ENCODE measurements at regions not wholly inside any gene's neighbourhood (a gene's known extent, or its start where the extent isn't known, plus 50 kb on each side); places are given as distances from the start of the nearest gene placed in this dataset.

DNA sequence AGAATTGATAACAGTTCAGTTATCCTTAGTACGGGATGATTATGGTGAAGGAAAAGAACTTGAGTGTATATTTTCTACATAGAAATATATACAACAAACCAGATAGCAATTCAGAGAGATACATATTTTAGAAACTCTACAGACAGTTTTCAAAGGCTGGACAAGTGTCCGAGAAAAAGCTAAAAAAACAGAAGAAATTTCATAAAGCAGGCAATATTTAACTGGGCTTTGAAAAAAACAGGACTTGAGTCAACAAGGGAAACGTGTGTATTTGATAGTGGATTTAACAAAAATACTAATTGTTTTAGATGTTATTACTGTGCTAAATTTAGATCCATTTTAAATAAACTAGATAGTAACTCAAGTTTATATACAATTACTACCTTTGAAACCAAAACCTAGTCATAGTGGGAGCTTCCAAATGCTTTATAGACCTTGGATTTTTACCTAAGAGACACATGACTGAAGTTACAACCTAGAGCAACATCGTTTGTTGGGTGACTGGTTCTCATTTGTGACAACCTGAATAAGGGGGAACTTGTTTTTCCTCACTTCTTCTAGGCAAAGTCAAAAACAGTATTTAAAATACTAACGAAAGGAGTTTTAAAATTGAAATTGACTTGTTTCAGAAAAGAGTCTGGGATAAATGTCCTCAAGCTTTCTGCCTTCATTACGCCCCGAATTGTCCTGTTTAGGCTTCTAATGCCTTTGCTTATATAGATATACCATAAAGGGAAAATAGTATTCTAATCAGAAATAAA is 116.7 kb upstream of the PRSS16 start:
- in situ Hi-C loops (cut with MboI; ENCODE audit: low sequenced_read_pairs), result loop anchor here (5.0 to 25.0 kb wide), 3 partner anchors 794 to 1096 kb away; a partner anchor contains a TSS

DNA sequence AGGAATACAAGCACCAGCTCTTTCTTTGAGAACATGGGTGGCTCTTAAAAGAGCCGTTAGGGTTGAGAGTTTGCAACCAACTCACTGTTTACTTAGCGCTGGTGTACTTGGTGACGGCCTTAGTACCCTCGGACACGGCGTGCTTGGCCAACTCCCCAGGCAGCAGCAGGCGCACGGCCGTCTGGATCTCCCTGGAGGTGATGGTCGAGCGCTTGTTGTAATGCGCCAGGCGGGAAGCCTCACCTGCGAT is 115.3 kb upstream of the PRSS16 start:
- in situ Hi-C loops (cut with MboI; ENCODE audit: low sequenced_read_pairs), result loop anchor here (5.0 to 25.0 kb wide), 3 partner anchors 795 to 1097 kb away; a partner anchor contains a TSS

- in situ Hi-C loops (cut with MboI; ENCODE audit: low sequenced_read_pairs), result loop anchor here (5.0 to 25.0 kb wide), 3 partner anchors 795 to 1098 kb away; a partner anchor contains a TSS
Observed at GRCh38 chr6:27132532-27133280, 114.8 kb upstream of the PRSS16 start.

DNA sequence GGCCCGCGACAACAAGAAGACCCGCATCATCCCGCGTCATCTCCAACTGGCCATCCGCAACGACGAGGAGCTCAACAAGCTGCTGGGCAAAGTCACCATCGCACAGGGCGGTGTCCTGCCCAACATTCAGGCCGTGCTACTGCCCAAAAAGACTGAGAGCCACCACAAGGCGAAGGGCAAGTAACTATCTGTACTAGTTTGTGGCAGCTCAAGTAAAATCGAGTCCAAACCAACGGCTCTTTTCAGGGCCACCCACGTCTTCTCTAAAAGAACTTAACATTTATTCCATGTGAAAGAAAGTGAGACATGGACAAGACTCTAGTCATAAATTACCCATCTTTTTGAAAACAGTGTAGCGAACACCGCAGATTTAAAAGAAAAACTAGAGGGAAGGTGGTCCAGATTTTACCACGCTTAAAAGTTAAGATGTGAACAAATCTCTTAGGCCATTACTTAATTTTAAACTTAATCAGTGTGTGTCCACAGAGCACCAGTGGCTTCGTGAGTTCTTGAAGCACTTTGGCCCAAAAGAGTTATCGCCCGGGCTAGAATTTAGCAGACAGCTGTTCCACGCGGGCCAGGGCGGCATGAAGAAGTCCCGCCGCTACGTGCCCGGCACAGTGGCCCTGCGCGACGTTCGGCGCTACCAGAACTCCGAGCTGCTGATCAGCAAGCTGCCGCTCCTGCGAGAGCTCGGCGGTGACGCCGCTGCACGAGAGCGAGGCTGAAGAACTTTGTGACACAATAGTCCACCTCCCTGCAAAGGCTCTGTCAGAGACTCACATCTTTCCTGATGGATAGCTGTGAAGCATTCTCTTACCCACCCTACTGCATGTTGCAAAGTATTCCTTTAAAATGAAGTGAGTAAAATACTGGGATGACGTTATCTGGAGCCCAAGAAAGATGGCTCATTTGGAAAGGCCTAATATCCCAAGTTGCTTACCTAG is 113.9 kb upstream of the PRSS16 start:
- in situ Hi-C loops (cut with MboI; ENCODE audit: low sequenced_read_pairs), result loop anchor here (5.0 to 25.0 kb wide), 3 partner anchors 796 to 1099 kb away; a partner anchor contains a TSS

DNA sequence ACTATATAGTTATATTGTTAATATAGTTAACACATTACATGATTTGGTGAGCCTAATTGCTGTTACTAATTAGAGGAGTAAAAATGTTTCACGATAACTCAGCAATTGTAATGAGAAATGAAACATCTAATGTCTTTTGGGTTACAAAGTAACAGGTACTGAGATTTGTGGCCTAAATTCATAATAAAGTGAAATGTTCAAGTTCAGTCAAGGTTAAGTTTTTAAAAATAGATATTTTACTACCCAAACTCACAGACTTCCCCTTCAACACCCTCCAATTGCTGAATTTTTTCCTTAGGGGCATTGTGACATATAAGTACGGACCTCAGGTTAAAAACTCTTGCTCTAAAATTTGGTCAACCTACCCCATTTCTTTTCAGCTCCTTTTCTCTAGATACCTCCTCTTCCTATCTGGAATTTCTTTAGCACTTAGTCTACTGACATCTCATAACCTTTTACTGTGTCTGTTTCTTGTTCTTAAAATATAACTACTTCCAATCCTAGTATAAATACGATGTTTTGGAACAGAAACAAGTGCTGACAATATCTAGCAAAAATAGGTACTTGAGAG is 112.3 kb upstream of the PRSS16 start:
- in situ Hi-C loops (cut with MboI; ENCODE audit: low sequenced_read_pairs), result loop anchor here (10.0 to 25.0 kb wide), 2 partner anchors 798 to 1100 kb away; a partner anchor contains a TSS

GRCh38 chr6:27136077-27136644 is 111.3 kb upstream of the PRSS16 start:
- in situ Hi-C loops (cut with MboI; ENCODE audit: low sequenced_read_pairs), result loop anchor here (10.0 to 25.0 kb wide), 2 partner anchors 799 to 1101 kb away; a partner anchor contains a TSS

DNA sequence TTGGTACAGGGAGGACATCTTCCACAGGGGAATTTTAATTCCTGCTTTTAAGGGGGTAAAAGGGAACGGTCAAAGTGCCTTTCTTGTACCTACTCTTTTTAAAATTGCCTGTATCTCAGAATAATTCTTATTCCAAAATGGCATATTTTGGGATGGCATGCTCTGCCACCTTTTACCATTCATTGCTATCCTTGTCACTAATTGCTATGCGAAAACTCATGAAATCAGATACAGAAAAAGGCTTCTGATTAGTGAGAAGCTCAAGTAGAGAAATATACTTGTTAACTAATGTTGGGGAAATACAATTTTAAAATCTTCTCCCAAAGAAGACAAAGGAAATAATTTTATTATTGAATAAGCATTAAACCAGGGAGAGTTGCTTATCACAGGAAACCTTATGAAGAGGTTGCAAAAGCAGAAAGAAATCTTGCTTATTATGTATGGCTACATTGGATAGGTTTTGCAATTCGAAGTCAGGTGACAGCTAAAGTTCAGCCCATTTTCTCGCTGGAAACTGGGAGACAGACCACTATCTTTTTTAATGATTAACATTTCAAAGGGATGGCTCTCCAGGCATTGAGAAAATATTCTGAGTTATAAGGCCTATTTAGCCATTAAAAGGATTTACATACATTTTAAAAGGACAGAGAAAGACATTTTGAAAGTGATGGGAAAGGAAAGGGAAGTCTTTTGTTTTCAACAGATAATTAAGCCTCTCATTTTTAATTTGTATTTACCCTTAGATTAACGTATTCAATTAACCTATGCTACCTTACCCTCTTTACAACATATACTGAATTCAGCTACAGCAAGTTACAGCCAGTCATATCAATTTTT is 110.3 kb upstream of the PRSS16 start:
- in situ Hi-C loops (cut with MboI; ENCODE audit: low sequenced_read_pairs), result loop anchor here (10.0 to 25.0 kb wide), 2 partner anchors 800 to 1102 kb away; a partner anchor contains a TSS

DNA sequence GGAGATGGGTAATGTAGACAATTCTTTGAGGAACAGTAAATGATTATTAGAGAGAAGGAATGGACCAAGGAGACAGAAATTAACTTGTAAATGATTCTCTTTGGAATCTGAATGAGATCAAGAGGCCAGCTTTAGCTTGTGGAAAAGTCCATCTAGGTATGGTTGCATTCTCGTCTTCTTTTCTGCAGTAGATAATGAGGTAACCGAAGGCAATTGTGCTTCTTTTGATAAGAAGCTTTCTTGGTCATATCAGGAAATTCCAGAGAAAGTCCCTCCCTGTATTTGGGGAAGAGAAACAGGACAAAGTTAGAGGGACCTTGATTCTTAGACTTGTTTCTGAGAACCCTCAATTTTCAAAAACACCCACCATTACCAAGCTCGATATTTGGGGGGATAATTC is 109.1 kb upstream of the PRSS16 start:
- in situ Hi-C loops (cut with MboI; ENCODE audit: low sequenced_read_pairs), result loop anchor here (10.0 to 25.0 kb wide), 2 partner anchors 801 to 1104 kb away; a partner anchor contains a TSS

DNA sequence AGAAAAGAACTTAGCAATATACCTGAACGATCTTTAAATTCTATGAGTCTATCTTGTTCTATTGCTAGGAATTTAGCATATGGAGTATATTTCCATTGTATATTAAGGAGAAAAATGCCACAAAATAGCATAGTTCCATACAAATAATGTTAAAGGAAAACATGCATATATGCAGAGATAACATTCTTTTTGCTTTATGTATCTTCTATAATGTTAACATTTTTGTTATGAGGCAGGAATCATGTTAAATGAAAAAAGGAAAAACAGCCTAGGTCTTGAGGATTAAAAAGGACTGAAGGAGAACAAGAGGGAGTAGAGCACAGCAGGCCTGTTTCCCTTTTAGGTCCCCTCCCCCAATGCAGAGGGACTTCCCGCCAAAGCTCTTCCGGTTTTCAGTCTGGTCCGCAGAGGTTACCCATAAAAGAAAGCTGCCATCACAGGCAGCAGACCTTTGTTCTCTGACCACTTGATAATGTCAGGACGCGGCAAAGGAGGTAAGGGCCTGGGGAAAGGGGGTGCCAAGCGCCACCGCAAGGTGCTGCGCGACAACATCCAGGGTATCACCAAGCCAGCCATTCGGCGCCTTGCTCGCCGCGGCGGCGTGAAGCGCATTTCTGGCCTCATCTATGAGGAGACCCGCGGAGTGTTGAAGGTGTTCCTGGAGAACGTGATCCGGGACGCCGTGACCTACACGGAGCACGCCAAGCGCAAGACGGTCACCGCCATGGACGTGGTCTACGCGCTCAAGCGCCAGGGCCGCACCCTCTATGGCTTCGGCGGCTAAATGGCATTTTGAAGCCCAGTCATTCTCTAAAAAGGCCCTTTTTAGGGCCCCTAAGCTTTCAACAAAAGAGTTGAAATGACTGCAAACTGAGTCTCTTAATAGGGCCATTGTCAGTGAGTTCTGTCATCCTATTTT is 108.4 kb upstream of the PRSS16 start:
- in situ Hi-C loops (cut with MboI; ENCODE audit: low sequenced_read_pairs), result loop anchor here (10.0 to 25.0 kb wide), 2 partner anchors 802 to 1104 kb away; a partner anchor contains a TSS

- in situ Hi-C loops (cut with MboI; ENCODE audit: low sequenced_read_pairs), result loop anchor here (10.0 to 25.0 kb wide), 2 partner anchors 803 to 1105 kb away; a partner anchor contains a TSS
Observed at GRCh38 chr6:27139756-27140579, 107.5 kb upstream of the PRSS16 start.

DNA sequence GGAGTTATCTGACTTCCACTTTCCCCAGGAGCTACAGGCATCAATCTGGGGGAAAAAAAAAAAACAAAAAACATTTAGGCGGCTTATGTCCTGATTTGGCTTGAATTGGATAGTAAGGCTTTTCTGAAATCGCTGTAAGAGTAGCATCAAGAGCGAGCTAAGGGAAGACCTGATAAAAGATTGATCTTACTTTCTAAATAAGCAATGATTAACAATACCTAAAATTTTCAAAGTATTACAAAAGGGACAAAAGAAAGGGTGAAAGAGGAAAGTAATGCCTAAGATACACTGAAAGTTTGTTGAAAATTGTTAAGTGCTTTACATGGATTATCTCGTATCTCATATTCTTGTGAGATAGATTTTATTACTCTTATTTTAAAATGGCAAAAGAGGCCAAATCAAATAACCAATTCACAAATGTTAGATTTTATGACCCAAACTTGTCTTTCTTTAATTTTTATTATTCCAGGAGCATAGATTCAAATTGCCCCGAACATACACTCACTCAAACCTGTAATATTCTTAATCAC is 106.4 kb upstream of the PRSS16 start:
- in situ Hi-C loops (cut with MboI; ENCODE audit: low sequenced_read_pairs), result loop anchor here (25.0 kb wide), 1 partner anchor 804 kb away; no protein-coding TSS in a partner anchor

DNA sequence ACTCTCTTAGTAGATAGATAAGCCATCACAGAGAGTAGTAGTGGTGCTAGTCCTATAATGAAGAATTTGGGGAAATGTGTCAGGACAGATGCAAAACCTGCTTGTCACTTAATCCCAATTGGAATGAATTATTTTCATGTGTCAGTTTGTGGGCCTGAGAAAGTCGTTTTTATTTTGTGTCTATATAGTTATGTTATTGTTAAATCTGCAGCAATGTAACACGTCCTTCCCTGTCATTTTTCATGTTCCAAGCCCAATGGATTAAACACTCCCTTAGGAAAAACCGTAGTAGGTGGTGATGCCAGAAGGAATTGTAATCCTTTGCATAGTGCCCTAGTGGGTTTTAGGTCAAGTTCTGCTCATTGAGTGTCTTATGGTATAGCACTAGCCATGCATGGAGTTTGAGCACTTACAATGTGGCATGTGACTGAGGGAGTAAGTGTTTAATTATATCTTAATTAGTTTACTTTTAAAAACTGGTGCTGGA is 105.9 kb upstream of the PRSS16 start:
- in situ Hi-C loops (cut with MboI; ENCODE audit: low sequenced_read_pairs), result loop anchor here (25.0 kb wide), 1 partner anchor 804 kb away; no protein-coding TSS in a partner anchor

GRCh38 chr6:27143020-27143388 is 104.5 kb upstream of the PRSS16 start:
- in situ Hi-C loops (cut with MboI; ENCODE audit: low sequenced_read_pairs), result loop anchor here (25.0 kb wide), 1 partner anchor 806 kb away; no protein-coding TSS in a partner anchor

DNA sequence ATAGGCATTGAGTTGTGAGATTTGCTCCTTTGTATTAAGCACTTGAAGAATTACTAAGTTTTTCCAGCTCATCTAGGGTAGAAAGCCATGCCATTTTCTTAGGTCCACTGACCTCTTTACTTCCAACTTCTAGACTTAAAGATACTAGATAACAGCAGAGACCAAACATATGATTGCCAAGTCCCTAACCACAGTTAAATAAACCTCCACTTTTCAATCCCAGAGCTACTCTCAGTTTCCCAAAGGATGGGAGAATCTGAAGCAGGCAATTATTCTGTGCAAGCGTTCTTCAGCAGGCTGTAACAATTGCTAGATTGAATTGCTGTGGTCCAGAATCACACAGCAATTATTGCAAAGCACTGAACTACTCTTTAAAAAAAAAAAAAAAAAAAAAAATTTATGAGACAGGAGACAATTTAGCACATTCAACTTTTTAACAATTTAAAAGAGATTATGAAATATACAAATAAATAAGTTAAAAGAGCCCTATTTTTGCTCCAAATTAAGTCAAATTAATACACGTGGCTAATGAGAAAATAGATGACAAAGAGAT is 104.0 kb upstream of the PRSS16 start:
- in situ Hi-C loops (cut with MboI; ENCODE audit: low sequenced_read_pairs), result loop anchor here (25.0 kb wide), 1 partner anchor 806 kb away; no protein-coding TSS in a partner anchor

DNA sequence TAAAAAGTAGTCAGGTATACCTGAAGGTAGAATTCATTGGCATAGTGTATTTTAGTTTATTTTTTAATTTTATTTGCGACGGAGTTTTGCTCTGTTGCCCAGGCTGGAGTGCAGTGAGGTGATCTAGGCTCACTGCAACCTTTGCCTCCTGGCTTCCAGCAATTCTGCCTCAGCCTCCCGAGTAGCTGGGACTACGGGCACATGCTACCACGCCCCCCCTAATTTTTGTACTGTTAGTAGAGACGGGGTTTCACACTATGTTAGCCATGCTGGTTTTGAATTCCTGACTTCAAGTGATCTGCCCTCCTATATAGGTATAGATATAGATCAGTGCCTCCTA is 102.8 kb upstream of the PRSS16 start:
- in situ Hi-C loops (cut with MboI; ENCODE audit: low sequenced_read_pairs), result loop anchor here (25.0 kb wide), 1 partner anchor 807 kb away; no protein-coding TSS in a partner anchor

Measured in HL-60/S4 (cell line).